Esophagus (tissue), 2 donors: ENCODE measurements at regions not wholly inside any gene's neighbourhood (a gene's known extent, or its start where the extent isn't known, plus 50 kb on each side); places are given as distances from the start of the nearest gene placed in this dataset.

Experiments
- H3K27ac ChIP-seq, 2 donors: one replicate each; pipeline ENCODE4 v1.5.1; 2013; ENCODE audit warnings: low read depth in 2 of 2, mild to moderate bottlenecking in 2 of 2, inconsistent platforms in 1 of 2, low read length in 1 of 2, moderate library complexity in 1 of 2
- H3K27me3 ChIP-seq, 2 donors: one replicate each; pipeline ENCODE4 v1.6.1; 2013; ENCODE audit warnings: low read length in 2 of 2, control low read depth in 1 of 2, mild to moderate bottlenecking in 1 of 2; ENCODE audit not compliant: insufficient read depth in 2 of 2, control insufficient read depth in 1 of 2
- H3K36me3 ChIP-seq, 2 donors: one replicate each; pipeline ENCODE4 v1.6.1; 2013; ENCODE audit warnings: low read length in 1 of 2; ENCODE audit not compliant: control insufficient read depth in 2 of 2, insufficient read depth in 2 of 2
- H3K4me1 ChIP-seq, 2 donors: one replicate each; pipeline ENCODE4 v1.6.1; 2013; ENCODE audit warnings: low read length in 1 of 2; ENCODE audit not compliant: control insufficient read depth in 2 of 2, insufficient read depth in 2 of 2
- H3K4me3 ChIP-seq, 2 donors: one replicate each; pipeline ENCODE4 v1.5.1; 2013; ENCODE audit warnings: low read length in 2 of 2, mild to moderate bottlenecking in 2 of 2, low read depth in 1 of 2, moderate library complexity in 1 of 2
- H3K9me3 ChIP-seq, 2 donors: one replicate each; pipeline ENCODE4 v1.6.1; 2013; ENCODE audit warnings: mild to moderate bottlenecking in 2 of 2, low read depth in 1 of 2, low read length in 1 of 2, moderate library complexity in 1 of 2; ENCODE audit not compliant: control insufficient read depth in 2 of 2, insufficient read depth in 1 of 2
- WGBS, 2 donors: extraction: QIAGEN DNeasy Blood & Tissue Kit; methylation state at CpG; one replicate each; pipeline ENCODE4 v1.1.7; 2013; 5-methylcytosine and 5-hydroxymethylcytosine counted together
- donor health status: healthy with polysubstance abuse.
- donor health status: Bipolar disorder and iron deficiency.

DNA sequence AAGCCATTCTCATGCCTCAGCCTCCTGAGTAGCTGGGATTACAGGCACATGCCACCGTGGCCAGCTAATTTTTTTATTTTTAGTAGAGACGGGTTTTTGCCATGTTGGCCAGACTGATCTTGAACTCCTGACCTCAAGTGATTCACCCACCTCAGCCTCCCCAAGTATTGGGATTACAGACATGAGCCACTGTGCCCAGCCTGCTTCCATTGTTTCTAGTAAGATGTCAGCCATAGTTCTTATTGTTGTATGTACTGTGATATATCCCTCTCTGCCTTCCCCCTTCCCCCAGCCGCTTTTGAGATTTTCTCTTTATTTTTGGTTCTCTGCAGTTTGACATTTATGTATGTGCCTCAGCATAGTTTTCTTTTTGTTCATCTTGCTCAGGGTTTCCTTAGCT lies 87.9 kb upstream of the KLF14 start:
- 84 to 85% methylated on average over 3 of the region's 3 CpGs for WGBS, 2 donors
- H3K27ac ChIP-seq: no peak overlapping the region
- H3K27me3 ChIP-seq: no peaks in the 10 kb centered on the region
- no peaks in the 10 kb centered on the region for H3K4me1 ChIP-seq
- H3K36me3 ChIP-seq: no peaks in the 10 kb centered on the region
- H3K9me3 ChIP-seq: no peaks in the 10 kb centered on the region
- no peak overlapping the region for H3K4me3 ChIP-seq

DNA sequence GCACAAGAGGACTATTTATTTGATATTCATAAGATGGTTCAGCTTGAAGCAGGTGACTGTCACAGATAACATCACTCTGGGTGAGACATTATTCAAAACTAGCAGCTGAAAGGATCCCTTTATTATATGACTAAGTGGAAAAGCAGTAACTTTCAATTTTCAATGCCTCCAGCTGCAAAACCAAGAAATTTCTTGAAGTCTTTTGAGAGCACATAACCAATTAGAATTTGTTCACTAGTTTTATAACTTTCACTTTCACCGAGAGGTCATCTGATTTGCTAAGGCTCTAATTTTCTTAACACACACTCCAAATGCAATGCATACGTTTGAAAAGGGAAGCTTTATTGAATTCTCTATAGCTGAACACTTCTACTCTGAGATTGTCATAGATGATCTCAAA lies 88.6 kb upstream of the KLF14 start:
- WGBS, 2 donors: 47 to 57% methylated on average over 2 of the region's 2 CpGs

DNA sequence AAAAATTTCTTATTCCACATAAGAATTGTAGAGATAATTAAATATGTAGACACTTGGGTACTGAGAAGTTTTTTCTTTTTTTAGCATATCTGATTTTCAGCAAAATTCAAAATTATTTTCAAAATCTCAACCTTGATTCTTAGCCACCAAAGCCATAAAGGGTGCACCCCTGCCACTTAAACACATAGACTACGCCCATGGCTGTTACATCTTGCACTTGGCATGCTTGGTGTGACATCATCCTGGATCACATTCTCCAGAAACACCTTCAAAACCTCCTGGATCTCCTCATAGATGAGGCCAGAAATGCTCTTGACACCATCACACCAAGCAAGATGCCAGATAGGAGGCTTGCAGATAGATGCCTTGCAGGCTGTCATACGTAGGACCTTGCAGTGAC lies 89.1 kb upstream of the KLF14 start:
- H3K27me3 ChIP-seq: no peaks in the 10 kb centered on the region
- no peaks in the 10 kb centered on the region for H3K9me3 ChIP-seq
- no peak overlapping the region for H3K27ac ChIP-seq
- no peaks in the 10 kb centered on the region for H3K36me3 ChIP-seq
- WGBS, 2 donors: 89 to 91% methylated on average over 2 of the region's 2 CpGs
- no peaks in the 10 kb centered on the region for H3K4me1 ChIP-seq
- no peak overlapping the region for H3K4me3 ChIP-seq

More for the DNA sequence above, 88.6 kb upstream of the KLF14 start:
- Histone ChIP-seq H3K36me3 (no peaks in the 10 kb centered on the region), H3K4me3 (no peak overlapping the region), H3K9me3 (no peaks in the 10 kb centered on the region), H3K27me3 (no peaks in the 10 kb centered on the region), H3K4me1 (no peaks in the 10 kb centered on the region), H3K27ac (no peak overlapping the region)

DNA sequence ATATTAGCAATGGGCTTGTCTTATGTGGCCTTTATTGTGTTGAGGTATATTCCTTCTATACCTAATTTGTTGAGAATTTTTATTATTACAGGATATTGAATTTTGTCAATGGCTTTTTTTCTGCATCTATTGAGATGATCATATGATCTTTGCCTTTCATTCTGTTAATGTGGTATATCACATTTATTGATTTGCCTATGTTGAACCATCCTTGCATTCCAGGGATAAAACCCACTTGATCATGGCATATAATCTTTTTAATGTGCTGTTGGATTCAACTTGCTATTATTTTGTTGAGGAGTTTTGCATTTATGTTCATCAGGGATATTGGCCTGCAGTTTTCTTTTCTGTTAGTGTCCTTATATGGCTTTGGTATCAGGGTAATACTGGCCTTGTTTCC lies 91.8 kb upstream of the KLF14 start:
- H3K4me3 ChIP-seq: no peak overlapping the region
- no peak overlapping the region for H3K27ac ChIP-seq
- H3K4me1 ChIP-seq: no peaks in the 10 kb centered on the region
- no peaks in the 10 kb centered on the region for H3K36me3 ChIP-seq
- no peaks in the 10 kb centered on the region for H3K9me3 ChIP-seq
- H3K27me3 ChIP-seq: no peaks in the 10 kb centered on the region

DNA sequence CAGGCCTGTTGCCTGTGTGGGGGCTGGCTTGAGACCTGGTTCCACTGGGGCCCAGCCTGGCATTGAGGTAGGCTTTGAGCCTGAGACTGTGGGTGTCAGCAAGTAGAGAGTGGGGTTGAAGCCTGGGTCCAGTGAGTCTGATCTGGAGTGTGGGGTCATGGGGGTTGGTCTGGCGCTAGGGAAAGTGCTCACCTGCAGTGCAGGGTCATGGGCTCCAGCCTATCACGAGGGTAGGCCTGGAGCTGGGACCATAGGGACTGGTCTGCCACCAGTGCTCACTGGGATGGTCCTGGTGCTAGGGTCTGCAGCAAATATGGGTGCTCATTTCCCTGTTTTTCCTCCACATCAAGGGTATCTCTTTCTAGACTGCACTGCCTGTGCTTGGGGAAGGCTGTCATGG lies 95.4 kb upstream of the KLF14 start:
- no peaks in the 10 kb centered on the region for H3K4me1 ChIP-seq
- WGBS, 2 donors: 71 to 73% methylated on average over 2 of the region's 2 CpGs
- H3K4me3 ChIP-seq: no peak overlapping the region

DNA sequence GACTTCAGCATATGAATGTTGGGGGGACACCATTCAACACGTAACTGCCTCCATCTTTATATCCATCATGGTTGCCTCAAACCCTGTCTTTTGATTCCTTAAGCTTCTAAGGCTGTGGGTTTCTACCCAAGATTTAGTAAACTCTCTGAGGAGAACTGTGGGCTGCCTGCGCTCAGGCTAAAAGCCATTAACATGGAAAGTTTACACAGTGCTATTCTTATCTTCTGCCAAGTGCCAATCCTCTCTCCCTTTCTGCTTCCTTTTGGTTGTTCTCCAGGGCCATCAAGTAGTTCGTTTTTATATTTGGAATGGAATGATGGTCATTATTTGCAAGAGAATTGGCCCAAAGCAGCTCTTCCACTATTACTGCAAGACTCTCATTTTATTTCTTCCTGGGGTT lies 97.3 kb upstream of the KLF14 start:
- 50% methylated on average over 3 of the region's 3 CpGs for WGBS, 2 donors
- no peak overlapping the region for H3K27ac ChIP-seq
- H3K36me3 ChIP-seq: no peaks in the 10 kb centered on the region

More for the DNA sequence above, 95.4 kb upstream of the KLF14 start:
- H3K27me3 ChIP-seq: no peaks in the 10 kb centered on the region
- no peaks in the 10 kb centered on the region for H3K36me3 ChIP-seq
- no peak overlapping the region for H3K27ac ChIP-seq
- H3K9me3 ChIP-seq: no peaks in the 10 kb centered on the region

DNA sequence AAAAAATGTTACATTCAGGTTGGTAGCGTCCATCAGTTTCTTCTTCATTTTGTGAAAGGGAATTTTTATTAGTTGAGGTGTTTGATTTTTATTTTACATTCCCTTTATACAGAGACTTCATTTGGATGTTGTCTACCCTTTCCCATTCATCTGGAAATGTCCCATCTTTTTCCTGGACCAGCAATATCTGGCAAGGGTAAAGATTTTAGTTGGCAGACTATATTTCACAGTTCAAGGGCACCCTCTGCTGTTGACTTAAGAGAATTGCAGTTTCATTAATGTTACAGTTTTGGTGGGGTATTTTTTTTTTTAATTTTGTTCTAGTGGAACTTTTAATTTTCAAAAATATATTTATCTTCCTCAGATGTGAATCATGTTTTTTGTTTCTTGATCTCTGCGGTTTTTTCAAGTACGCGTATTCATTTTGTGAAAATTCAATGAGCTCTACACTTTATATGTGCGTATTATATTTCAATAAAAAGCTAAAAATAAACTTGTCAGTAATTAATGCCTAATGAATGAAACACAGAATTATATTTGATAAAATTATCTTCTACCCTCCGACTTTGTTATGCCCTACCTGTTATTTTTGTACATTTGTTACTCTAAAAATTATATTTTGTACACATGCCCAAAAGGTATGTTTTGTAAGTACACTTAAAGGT lies 97.9 kb upstream of the KLF14 start:
- Histone ChIP-seq H3K9me3 (no peaks in the 10 kb centered on the region), H3K27me3 (no peaks in the 10 kb centered on the region), H3K4me3 (no peak overlapping the region), H3K36me3 (no peaks in the 10 kb centered on the region), H3K27ac (no peak overlapping the region), H3K4me1 (no peaks in the 10 kb centered on the region)
- WGBS, 2 donors: 42% methylated on average over 6 of the region's 6 CpGs

More for the DNA sequence above, 97.3 kb upstream of the KLF14 start:
- H3K4me3 ChIP-seq: no peak overlapping the region
- no peaks in the 10 kb centered on the region for H3K27me3 ChIP-seq
- H3K4me1 ChIP-seq: no peaks in the 10 kb centered on the region
- no peaks in the 10 kb centered on the region for H3K9me3 ChIP-seq

DNA sequence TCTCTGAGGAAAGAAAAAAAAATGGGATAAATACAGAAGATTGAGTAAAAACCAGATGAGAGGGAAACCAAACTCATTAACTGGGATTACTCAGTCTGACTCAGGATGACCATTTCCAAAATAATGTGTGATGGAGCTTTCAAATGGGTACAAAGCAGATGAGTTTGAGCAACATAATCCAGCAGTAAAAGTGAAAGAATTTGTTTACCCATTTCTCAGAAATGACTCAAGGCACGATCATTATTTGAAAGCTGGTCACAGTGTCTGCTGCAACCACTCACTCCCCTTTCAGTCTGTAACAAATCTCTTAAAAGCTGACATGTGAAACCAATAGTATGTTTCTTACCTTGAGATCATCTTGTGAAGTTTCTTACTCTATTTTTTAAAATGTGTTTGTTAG lies 104.7 kb upstream of the KLF14 start:
- peaks cover 0 to 2% of the 10 kb centered on the region in 2 donors for H3K4me1 ChIP-seq
- H3K27me3 ChIP-seq: no peaks in the 10 kb centered on the region
- 32 to 49% methylated on average over 1 of the region's 1 CpG for WGBS, 2 donors

DNA sequence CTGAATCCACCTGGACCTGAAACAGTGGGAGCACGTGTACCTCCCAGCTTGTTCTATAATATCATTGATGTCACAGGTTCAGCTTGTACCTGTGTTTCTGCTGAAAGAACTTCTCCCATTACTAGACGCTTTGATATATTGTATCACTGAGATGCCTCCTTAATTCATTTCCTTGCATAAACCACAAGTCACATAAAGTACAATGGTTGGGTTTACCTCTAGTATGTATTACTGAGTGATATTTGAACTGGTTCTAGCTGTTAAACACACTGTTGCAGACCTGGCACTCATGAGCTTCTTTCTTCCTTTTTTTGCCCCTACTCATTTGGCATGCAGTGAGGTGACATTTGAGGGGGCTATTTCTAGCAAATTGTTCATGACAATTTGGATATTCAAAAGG lies 106.6 kb upstream of the KLF14 start:
- no peaks in the 10 kb centered on the region for H3K27me3 ChIP-seq
- H3K9me3 ChIP-seq: peaks cover 0 to 3% of the 10 kb centered on the region in 2 donors
- 89 to 90% methylated on average over 2 of the region's 2 CpGs for WGBS, 2 donors
- H3K4me3 ChIP-seq: no peak overlapping the region
- H3K4me1 ChIP-seq: peaks cover 0 to 2% of the 10 kb centered on the region in 2 donors
- H3K36me3 ChIP-seq: no peaks in the 10 kb centered on the region
- no peak overlapping the region for H3K27ac ChIP-seq

More for the DNA sequence above, 104.7 kb upstream of the KLF14 start:
- Histone ChIP-seq H3K27ac (no peak overlapping the region), H3K9me3 (peaks cover 0 to 3% of the 10 kb centered on the region in 2 donors), H3K4me3 (no peak overlapping the region), H3K36me3 (no peaks in the 10 kb centered on the region)

DNA sequence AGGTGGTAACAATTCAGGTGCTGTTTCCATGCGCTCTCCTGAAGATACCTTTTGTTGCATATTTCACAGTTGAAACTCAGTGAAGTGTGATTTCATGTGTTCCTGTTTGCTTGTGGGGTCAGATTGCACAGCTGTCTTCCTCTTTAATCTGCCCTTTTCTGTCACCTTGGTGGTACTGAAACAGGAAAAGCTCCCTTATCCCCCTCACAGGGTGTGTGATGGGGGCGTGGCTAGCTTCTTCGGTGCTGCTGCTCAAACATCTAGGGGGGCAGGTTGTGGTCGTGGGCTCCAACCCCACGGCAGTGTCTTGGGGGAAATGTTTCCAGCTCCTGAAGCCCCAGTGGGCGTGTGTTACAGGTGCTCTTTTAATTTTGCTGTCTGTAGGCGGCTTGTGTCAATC lies 107.4 kb upstream of the KLF14 start:
- Histone ChIP-seq H3K27me3 (no peaks in the 10 kb centered on the region), H3K4me3 (no peak overlapping the region), H3K36me3 (no peaks in the 10 kb centered on the region), H3K9me3 (peaks cover 0 to 3% of the 10 kb centered on the region in 2 donors), H3K4me1 (peaks cover 0 to 2% of the 10 kb centered on the region in 2 donors), H3K27ac (no peak overlapping the region)
- WGBS, 2 donors: 61 to 64% methylated on average over 7 of the region's 7 CpGs
